GM18502 (cell line): ENCODE measurements at regions not wholly inside any gene's neighbourhood (a gene's known extent, or its start where the extent isn't known, plus 50 kb on each side); places are given as distances from the start of the nearest gene placed in this dataset.
A peak's percentile ranks its signal among the peaks of the same experiment; 100 is the strongest.

Source experiments
- ATAC-seq: cut with Tn5 transposase; IDR thresholded peaks from one replicate; pipeline ENCODE4 v1.9.1; 2021; ENCODE audit warnings: mild to moderate bottlenecking; ENCODE audit not compliant: unreplicated experiment, poor library complexity

DNA sequence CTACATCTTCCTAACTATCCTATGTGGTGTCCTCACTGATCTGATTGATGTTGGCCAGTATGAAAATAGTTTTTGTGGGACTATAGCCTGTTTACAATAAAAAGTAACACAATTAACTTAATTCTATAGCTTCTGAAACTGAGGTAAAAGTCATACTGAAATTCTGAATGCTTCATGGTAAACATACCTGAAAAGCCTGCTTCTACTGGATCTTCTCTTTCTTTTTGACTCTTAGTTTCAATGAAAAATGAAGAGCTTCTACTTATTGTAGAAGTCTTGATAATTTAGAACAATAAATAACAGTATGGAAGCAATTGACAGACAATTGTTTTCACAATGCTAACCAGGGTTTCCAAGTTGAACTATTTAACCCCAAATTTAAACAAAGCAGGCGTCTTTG is 383.9 kb upstream of the MMS22L start:
- ATAC-seq, result no peak

DNA sequence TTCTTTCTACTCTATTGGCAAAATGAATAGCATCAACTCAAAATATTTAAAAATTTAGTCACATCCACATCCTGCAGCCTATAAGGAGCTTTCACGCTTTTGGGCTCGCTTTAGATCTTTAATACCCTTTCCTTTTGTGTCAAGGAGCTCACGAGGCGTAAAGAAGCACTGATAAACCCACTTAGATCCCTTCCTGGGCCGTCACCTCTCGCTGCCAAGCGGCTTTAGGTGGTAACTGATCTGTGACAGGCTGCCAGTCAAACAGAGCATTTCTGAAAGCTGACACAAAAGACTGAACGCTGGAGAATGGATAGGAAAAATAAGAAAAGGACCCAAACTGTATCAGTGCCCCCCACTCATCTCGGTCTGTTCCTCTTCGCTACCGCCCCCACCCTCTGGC is 385.7 kb upstream of the MMS22L start:
- peak; percentile 49 for ATAC-seq

DNA sequence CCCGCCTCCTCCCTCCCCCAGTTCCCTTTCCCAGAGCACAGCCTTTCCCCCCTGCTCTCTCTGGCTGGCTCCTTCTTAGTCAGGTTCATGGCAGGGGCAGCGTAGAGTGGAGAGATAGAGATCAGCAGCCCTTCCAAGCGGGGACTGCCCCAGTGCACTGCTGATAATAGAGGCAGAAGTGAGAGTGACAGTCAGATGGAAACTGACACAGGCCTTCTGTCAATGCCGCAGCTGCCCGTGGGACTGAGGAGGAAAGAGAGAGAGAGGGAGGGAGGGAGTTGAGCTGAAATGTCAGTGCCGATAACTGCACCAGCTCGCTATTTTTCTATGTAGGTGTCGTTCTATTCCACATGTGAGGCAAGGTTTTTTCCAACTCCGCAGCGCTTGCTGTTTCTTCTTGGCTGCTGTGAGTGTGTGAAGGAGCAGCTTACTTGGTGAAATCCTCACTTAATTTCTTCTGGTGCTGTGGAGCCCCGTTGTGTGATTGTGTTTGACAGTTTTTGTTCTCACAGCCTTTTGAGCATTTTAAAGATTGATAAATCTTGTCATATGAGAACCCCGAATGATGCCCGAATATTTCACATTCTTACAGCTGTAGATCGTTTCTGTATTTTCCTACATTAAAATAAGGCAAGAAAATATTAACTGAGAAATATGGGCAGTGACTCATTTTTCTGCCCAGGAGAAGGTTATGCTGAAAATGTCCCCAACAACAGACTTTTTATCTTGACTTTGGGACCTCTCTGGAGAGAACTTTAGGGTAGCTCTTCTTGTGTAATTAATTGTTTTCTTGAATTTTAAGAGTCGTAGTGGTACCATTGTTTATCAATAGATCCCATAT is 386.4 kb upstream of the MMS22L start:
- peak; percentile 99 for ATAC-seq

DNA sequence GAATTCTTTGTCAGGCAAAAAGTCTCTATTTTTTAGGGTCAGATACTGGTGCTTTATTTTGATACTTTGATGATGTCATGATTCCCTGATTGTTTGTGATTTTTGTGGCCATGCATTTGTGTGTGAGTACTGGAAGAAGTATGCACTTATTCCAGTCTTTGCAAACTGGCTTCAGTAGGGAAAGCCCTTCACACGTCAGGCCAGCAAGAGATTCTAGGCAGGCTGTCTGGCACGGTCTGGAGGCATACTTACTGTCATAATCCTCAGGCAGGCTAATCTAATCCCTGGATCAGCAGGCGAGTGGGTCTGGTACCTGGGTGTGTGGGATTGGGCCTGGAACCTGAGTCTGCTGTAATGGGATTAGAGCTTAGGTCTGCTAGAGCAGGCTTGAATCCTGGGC is 391.8 kb upstream of the MMS22L start:
- no peak for ATAC-seq

DNA sequence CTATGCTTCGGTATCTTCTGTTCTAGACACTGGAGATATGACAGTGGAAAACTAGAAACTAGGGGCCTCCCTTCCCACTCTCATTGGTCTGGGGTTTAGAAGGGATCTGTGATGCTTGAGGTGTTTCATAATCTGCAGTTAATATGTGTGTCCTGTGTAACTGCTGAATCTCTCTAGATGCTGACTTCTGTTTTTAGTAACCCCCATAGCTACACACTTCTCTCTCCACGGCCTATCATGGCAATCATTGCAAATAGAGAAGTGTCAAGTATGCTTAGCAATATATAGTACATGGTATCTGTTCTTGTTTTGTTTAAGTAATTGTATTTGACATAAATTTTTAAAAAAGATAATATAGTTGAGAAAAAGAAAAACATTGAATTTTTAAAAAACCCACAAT is 394.6 kb upstream of the MMS22L start:
- no peak for ATAC-seq

DNA sequence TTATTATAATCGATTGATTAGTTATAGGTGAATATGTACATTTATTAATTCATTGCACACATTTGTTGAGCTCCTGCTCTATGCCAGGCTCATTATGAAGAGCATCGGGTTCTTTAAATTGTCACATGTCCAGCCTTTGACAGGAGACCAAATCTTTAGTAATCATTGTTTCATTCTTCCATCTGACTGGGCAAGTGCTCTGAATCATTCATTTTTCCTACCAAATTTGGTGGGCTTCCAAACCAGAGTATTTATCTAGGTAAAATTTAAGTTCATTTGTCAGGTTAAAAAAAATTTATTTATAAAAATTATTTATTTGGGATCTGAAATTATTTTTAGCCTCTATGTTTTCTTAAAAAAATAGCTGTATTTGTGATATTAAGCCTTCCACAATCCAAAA is 404.9 kb upstream of the MMS22L start:
- no peak for ATAC-seq

DNA sequence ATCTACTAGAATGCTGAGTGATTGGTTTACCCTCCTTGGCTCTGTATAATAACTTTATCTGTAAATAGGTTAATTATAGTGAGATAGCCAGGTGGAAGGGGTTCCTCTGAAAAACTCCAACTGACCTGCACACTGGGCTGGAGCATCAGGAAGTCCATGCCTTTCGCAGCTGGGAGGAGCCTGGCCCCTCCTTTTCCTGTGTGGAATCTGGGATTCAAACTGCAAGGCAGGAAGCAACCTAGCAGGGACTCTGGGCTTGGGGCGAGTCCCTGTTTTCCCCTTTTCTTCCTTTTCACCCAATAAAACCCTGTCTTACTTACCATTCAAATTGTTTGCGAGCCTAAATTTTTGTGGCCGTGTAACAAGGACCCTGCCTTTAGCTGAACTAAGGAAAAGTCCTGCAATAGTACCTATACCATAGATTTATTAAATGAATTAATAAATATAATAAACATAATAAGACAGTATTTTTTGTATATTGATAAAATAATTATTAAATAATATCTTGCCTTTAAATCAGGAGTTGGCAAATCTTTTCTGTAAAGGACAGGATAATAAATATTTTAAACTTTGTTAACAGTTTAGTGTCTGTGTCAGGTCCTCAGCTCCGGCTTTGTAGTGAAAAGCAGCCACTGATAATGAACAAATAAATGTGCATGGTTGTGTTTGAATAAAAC is 406.2 kb upstream of the MMS22L start:
- ATAC-seq, result no peak

DNA sequence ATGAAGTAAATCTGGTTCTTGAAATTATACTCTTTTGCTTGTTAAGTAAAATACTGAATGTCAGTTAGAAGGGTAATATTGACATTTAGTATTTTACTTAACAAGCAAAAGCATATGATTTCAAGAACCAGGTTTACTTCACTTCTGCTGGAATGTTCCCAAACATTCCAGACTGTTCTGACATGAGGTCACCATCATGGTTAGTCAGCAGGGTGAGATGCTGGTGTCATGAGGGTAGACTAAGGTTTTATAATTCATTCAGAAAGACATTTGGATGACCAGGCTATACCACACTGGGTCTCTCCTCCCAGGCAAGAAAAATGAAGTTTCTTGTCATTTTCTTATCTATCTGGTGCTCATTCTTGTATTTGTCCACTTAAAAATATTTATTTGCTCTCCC is 414.4 kb upstream of the MMS22L start:
- ATAC-seq, result no peak

DNA sequence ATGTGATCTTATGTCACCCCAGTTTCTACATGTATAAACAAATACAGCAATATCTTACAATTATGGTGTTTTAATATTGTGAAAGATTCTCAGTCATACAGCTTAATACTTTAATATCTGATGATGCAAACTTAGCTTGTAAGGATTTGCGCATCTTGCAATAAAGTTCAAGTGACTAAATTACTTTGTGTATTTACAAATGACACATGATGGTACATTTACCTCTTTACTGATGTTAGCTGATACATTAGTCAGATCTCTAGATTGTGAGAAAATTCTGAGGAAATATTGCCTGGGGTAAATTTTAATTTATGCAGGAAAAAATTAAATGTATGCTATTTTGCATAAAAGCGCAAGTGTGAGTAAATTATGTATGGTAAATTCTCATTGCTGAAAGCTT is 418.8 kb upstream of the MMS22L start:
- ATAC-seq, result no peak

DNA sequence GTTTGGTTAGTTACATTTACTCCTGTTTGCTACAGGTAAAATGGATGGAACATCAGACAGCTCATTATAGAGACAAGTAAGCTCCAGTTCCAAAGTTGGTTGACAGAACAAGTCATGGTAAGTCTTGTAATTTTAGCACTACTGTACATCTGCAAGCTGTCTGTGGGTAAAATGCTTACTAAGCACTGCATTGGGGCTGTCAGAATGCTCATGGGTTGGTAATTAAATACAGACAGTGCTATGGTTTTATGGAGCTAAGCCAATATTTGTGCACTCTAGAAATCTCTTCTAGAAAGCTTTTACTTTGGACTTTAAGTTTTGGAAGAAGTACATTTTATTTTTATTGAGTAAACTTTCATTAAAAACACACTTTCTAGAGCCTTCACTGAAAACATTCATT is 419.2 kb upstream of the MMS22L start:
- ATAC-seq, result no peak

DNA sequence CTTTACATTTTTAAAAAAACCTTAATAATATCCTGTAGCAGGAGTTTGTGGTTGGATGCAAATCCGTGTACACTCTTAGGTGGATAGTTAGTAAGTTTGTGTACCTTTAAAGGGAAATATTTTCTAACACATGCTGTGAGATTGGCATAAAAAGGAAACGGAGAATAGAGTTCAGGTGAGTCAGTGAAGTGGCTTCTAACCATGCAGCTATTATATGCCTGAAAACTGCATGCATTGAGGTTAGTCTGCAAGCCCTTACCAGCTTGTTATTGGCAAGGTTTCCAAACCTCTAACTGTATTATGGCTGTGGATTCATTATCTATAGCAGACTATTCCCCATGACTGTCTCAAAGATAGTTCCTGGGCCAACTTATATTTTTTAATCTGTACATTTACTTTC is 420.6 kb upstream of the MMS22L start:
- no peak for ATAC-seq

DNA sequence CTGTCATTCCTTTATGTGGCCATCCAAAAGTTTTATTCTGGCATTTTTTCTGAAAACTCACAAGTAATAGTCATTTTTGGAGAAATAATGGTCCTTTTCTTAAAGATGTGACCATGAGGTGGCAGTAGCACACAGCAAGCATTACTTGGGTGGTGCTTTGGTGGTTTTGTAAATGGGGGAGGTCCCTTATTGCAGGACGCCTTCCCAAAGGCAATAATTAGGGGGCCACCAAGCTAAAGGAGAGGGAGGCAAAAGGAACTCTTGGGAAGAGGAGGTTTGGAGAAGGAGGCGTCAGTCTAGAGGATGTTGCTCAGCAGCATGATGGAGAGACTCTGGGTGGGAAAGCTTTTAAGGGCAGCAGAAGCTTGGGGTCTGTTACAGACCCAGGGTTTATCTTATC is 422.6 kb upstream of the MMS22L start:
- no peak for ATAC-seq

DNA sequence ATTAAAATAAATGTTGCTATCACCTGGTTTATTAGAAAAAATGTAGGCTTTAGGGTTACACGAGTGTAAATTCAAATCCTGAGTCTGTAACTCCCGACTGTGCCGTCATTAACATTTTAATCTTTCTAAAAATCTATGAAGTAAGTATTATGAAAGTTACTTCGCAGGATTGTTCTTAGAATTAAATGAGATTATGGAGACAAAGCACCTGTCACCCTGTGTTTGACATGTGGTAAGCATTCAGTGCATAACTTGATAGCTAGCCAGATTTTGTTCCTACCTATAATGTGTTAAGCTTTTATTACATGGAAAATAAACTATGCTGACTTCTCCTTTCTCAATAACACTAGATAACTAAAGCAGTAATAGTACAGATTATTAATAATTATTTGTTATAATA is 429.7 kb upstream of the MMS22L start:
- no peak for ATAC-seq

DNA sequence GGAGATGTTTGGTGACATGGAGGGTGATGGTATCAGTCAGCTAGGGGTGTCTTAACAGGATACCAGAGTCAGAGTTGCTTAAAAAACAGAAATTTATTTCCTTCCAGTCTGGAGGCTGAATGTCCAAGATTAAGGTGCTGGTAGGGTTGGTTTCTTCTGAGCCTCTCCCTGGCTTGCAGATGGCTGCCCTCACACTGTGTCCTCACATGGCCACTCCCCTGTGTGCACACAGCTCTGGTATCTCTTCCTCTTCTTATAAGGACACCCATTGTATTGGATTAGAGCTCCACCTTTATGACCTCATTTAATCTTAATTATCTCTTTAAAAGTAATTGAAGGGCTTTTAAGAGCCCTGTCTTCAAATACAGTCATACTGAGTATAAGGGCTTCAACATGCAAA is 431.8 kb upstream of the MMS22L start:
- ATAC-seq, result no peak

DNA sequence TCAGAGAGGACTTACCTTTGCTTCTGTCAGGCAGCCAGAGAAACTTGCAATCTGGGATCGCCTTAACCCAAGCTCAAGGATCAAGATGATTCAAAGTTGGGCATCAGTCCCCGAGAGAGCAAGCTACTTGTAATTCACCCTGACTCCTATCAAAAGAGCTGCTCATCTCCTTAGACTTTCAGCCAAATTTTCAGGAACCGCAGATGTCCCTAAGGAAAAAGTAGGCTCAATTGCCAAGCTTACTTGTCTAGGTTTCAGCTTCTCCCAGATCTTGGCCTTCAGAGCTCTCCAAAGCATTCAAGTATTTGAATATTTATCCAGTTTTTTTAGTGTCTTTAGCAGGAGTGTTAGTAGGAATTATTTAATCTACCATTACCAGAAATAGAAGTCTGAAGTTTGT is 434.1 kb upstream of the MMS22L start:
- no peak for ATAC-seq

DNA sequence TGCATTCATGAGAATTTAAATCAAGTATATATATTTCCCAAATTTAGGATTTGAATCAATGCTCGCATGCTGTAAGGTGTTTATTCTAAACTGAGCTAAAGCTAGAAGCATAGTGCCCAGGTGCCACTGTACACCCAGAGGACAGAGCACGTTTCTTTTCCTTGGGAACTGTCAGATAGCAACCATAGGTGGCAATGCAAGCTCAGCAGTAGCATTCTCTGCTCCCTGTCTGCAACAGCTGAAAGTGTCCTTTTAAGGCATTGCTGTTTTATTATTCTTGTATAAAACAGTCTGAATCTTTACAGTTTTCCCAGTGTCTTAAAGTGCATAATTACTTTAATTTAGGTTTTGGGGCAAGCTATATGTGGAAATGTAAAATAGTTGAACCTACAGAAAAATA is 443.4 kb upstream of the MMS22L start:
- no peak for ATAC-seq

DNA sequence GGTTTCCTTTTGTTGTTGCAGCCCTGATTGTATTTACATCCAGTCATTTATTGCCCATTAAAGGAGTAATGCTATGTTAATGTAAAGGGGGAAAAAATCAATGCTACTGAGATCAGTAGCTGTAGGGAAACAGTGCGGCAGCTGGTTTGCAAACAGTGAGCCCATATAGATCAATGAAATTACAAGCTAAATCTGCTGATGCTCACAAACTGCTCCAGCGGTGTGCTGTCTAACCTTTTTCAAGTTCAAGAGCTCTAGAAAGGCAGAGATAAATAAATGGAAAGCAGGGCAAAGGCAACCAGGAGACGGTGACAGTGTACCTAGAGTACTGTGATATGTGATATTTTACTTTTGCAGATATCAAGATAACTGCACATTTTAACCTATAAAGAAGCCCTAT is 449.0 kb upstream of the MMS22L start:
- no peak for ATAC-seq

DNA sequence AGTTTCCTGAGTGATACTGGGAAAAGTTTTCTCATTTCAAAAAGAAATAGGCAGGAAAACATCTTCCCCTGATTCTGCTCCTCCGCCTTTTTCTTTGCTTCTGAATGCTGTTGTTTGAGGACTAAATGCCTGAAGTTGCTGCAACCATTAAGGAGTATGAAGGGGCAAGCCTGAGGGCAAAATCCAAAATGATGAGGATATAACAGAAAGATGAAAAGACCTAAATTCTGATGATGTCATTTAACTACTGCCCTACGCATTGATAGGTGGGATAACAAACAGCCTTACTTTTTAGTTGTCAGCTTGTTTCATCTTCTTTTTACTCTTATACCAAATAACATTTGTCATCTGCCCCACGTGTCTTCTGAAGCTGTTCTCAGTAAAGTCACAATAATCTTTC is 474.6 kb upstream of the MMS22L start:
- no peak for ATAC-seq

DNA sequence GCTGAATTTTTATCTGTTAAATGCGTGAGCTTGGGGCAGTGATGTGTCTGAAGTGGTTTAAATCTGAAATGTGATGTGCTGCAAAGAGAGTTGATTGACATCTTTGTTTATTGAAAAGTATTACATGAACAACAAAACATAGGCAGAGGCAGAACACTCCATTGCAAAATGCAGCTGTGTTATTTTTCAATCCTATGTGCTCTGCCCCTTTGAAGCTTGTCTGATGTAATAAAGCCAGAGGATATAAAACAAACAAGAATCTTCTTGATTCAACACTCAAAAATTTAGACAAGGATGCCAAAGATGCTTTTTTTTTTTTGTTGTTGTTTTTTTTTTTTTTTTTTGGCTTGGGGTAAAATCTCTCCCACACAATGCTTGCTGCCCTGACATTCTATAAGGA is 482.4 kb upstream of the MMS22L start:
- ATAC-seq, result no peak

DNA sequence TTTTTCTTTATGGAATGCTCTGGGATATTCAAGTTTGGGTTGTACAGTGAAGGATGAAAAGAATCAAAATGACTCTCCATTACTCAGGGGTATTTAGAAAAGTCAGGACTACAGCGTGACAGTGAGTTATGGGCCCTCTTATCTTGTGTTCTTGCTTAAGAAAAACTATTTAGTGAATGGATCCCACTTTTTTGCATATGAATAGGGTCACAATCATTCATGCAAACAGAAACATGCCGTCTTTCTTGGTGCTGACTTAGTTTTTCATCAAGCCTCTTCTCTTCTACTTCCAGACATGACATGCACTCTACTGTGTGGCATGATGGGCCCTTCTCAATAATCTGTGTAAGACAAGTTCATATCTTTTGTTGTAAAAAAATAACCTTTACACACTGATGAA is 488.4 kb upstream of the MMS22L start:
- ATAC-seq, result no peak

DNA sequence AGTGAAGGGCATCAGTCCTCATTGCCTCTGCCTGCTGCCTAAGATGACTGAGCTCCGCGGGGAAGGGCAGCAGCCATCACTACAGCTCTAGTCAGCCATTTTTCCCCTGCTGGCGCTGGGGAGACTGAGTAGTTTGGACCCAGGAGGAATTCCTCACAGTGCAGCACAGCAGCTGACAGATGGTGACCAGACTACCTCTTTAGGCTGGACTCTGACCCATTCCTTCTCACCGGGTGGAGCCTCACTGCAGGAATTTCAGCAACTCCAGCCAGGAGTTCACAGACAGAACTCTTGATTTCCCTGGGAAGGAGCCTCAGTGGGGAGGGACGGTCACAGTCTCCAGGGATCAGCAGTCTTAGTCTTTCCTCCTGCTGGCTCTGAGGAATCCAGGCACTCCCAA is 492.0 kb upstream of the MMS22L start:
- ATAC-seq, result no peak
